Fibroblast of mammary gland (primary cell): ENCODE measurements at regions not wholly inside any gene's neighbourhood (a gene's known extent, or its start where the extent isn't known, plus 50 kb on each side); places are given as distances from the start of the nearest gene placed in this dataset.
A peak's percentile ranks its signal among the peaks of the same experiment; 100 is the strongest.

Experiments used
- DNase-seq: peaks from one replicate; pipeline ENCODE4 v3.0.0-alpha.2; 2010; ENCODE audit warnings: low read depth
- H3K4me3 ChIP-seq: 2 replicates; pipeline ENCODE4 v1.5.1; 2011; ENCODE audit warnings: low read depth, mild to moderate bottlenecking, low read length, moderate library complexity; ENCODE audit not compliant: control insufficient read depth
- CTCF ChIP-seq: conservative IDR thresholded peaks from 2 replicates; pipeline ENCODE4 v1.5.1; 2011; ENCODE audit warnings: low read depth, low read length, inconsistent platforms; ENCODE audit not compliant: control insufficient read depth, insufficient read depth

- no peak for DNase-seq
- no peak for TF ChIP-seq CTCF
- H3K4me3 ChIP-seq, result no peak overlapping the region
Measured at GRCh38 chr6:104212977-104213668, 646.6 kb downstream of the HACE1 start.

GRCh38 chr6:104207635-104208034, 652.1 kb downstream of the HACE1 start:
- no peak for TF ChIP-seq CTCF
- DNase-seq, result no peak
- no peak overlapping the region for H3K4me3 ChIP-seq

- H3K4me3 ChIP-seq, result no peak overlapping the region
- no peak for DNase-seq
- TF ChIP-seq CTCF, result no peak
Measured at GRCh38 chr6:104201557-104201956, 658.2 kb downstream of the HACE1 start.

- TF ChIP-seq CTCF, result no peak
- peak; percentile 2 for DNase-seq
- H3K4me3 ChIP-seq, result no peak overlapping the region
Measured at GRCh38 chr6:104187616-104188015, 672.1 kb downstream of the HACE1 start.

GRCh38 chr6:104186831-104187230, 672.9 kb downstream of the HACE1 start:
- no peak for DNase-seq
- no peak overlapping the region for H3K4me3 ChIP-seq
- TF ChIP-seq CTCF, result no peak

- no peak for TF ChIP-seq CTCF
- no peak overlapping the region for H3K4me3 ChIP-seq
- DNase-seq, result no peak
Measured at GRCh38 chr6:104183816-104184435, 675.8 kb downstream of the HACE1 start.
